ENCODE measurements at regions not wholly inside any gene's neighbourhood (a gene's known extent, or its start where the extent isn't known, plus 50 kb on each side); places are given as distances from the start of the nearest gene placed in this dataset.

GRCh38 chr11:103633068-103633788 is 403.2 kb upstream of the DDI1 start (continued):
- TF ChIP-seq HOXD13 (CRISPR knock-in tag; IDR thresholded peaks at IDR 0.05; ENCODE audit: borderline replicate concordance) (no peak), ZNF202 (tag by site-specific recombination; IDR thresholded peaks at IDR 0.05; ENCODE audit: borderline replicate concordance) (no peak), ZNF2 (tag by site-specific recombination; IDR thresholded peaks at IDR 0.05) (no peak), TCF7L2 (IDR thresholded peaks at IDR 0.05; ENCODE audit: borderline replicate concordance, low read depth, low read length) (no peak), AEBP2 (tag by site-specific recombination; IDR thresholded peaks at IDR 0.05; ENCODE audit: borderline replicate concordance) (no peak), ZNF48 (tag by site-specific recombination; IDR thresholded peaks at IDR 0.05) (no peak), BCL11A (tag by site-specific recombination; IDR thresholded peaks at IDR 0.05; ENCODE audit: low read depth) (no peak)

GRCh38 chr11:103633819-103634590 is 402.4 kb upstream of the DDI1 start:
- Histone ChIP-seq H3K36me3 (ENCODE audit: control insufficient read depth in 2 of 2, insufficient read depth in 1 of 2, low read length in 2 of 2) (no peaks in the 10 kb centered on the region), H3K27ac (ENCODE audit: extremely low read depth, low read depth, low read length) (no peak overlapping the region), H3K4me1 (ENCODE audit: control insufficient read depth, insufficient read depth, low read length) (no peaks in the 10 kb centered on the region), H3K4me3 (ENCODE audit: low read depth, low read length) (no peak overlapping the region), H3K9me3 (ENCODE audit: control insufficient read depth, insufficient read depth, low read depth, low read length) (no peaks in the 10 kb centered on the region)
- ChIA-PET POLR2A (interaction anchor here (1.5 kb wide), 1 partner anchor 17 kb away, joined by 3 read pairs; no protein-coding TSS in a partner anchor), CTCF (no interaction called here)
- no peak for TF ChIP-seq ZNF513 (tag by site-specific recombination; IDR thresholded peaks at IDR 0.05)
- no peak for TF ChIP-seq PATZ1 (tag by site-specific recombination; IDR thresholded peaks at IDR 0.05)
- no peak for TF ChIP-seq ZNF2 (tag by site-specific recombination; IDR thresholded peaks at IDR 0.05)
- TF ChIP-seq ZNF133 (tag by site-specific recombination; IDR thresholded peaks at IDR 0.05) = no peak
- TF ChIP-seq ZNF843 (tag by site-specific recombination; IDR thresholded peaks at IDR 0.05) = no peak
- no peak for TF ChIP-seq ZBTB7A (tag by site-specific recombination; IDR thresholded peaks at IDR 0.05; ENCODE audit: low read depth)
- no peak for TF ChIP-seq ZNF501 (tag by site-specific recombination; IDR thresholded peaks at IDR 0.05)
- no peak for TF ChIP-seq ZNF624 (tag by site-specific recombination; IDR thresholded peaks at IDR 0.05)

GRCh38 chr11:103636232-103636631 is 400.2 kb upstream of the DDI1 start:
- ChIA-PET POLR2A (no interaction called here), CTCF (interaction anchor here (0.6 to 0.8 kb wide), 2 partner anchors 13 to 368 kb away, joined by 3 to 4 read pairs; no protein-coding TSS in a partner anchor)
- no peaks in the 10 kb centered on the region for H3K36me3 ChIP-seq (ENCODE audit: control insufficient read depth in 2 of 2, insufficient read depth in 1 of 2, low read length in 2 of 2)
- no peaks in the 10 kb centered on the region for H3K4me1 ChIP-seq (ENCODE audit: control insufficient read depth, insufficient read depth, low read length)
- no peaks in the 10 kb centered on the region for H3K9me3 ChIP-seq (ENCODE audit: control insufficient read depth, insufficient read depth, low read depth, low read length)
- H3K27ac ChIP-seq (ENCODE audit: extremely low read depth, low read depth, low read length) = no peak overlapping the region
- H3K4me3 ChIP-seq (ENCODE audit: low read depth, low read length) = no peak overlapping the region
- TF ChIP-seq ZNF394 (tag by site-specific recombination; IDR thresholded peaks at IDR 0.05; ENCODE audit: borderline replicate concordance) (no peak), ZNF670 (tag by site-specific recombination; IDR thresholded peaks at IDR 0.05; ENCODE audit: low read depth) (no peak), ELK4 (IDR thresholded peaks at IDR 0.05; ENCODE audit: borderline replicate concordance, low read depth, low read length) (no peak), ZBTB44 (tag by site-specific recombination; IDR thresholded peaks at IDR 0.05) (no peak), RBAK (tag by site-specific recombination; IDR thresholded peaks at IDR 0.05) (no peak), ZNF645 (tag by site-specific recombination; IDR thresholded peaks at IDR 0.05) (no peak), ZNF571 (tag by site-specific recombination; IDR thresholded peaks at IDR 0.05) (no peak), ZNF501 (tag by site-specific recombination; IDR thresholded peaks at IDR 0.05) (no peak), ZNF175 (tag by site-specific recombination; IDR thresholded peaks at IDR 0.05) (no peak), ZBTB1 (tag by site-specific recombination; IDR thresholded peaks at IDR 0.05) (no peak)

All from HEK293 (cell line).